Stimulated activated CD4-positive, alpha-beta T cell treated with anti-CD3 and anti-CD28 coated beads, Interleukin-4, amount 100 ng/mL, for 48 hours (primary cell): ENCODE measurements at regions not wholly inside any gene's neighbourhood (a gene's known extent, or its start where the extent isn't known, plus 50 kb on each side); places are given as distances from the start of the nearest gene placed in this dataset.

ENCODE experiments used
- DNase-seq, 2 donors: peaks; one replicate each; pipeline ENCODE4 v3.0.0-alpha.2; 2020; ENCODE audit warnings: low read depth in 2 of 2

DNA sequence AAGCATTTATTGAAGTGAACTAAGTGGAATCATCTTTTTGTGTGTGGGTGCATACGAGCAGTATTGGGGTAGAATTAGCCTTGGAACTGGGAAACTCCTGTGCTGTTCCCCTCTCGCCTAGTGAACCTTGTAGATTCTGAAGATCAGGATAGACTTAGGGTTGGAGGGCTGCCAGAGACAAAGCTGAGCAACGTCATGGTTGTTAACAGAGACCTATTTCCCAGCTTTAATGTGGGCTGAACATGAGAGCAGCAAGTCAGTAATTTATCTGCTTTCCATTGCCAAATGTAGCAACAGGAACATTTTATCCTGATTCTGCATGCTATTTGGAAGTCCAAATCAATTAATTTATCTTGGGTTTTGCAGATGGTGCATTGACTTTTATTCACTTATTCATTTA lies 246.6 kb downstream of the IL20RB start:
- no peak for DNase-seq

DNA sequence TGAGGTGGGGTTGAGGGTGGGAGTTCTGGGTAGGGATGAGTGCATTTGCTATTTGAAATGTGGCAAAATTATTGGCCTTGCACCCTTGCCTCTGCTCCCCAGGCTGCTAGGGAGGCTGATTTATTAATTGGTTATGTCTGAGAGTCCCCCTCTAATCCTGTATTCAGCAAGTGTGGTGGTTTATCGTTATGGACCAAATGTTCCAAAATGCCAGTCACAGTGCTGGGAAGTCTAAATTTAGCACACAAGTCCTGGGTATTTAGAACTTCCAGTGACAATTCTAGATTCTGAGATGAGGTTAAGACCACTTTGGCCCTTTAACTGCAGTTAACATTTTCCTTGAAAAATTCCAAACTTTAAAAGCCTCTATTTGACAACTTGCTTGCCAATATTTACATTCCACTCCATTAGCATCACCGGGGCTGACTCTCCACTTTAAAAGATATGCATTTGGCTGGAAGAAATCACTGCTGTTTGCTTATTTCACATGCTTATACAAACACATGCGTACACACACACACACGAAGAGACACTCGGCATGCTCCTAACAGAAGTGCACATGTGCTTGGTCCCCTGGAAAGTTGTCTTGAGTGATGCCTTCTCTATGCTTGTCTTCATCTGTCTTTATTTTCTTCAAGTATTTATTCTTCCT lies 247.7 kb downstream of the IL20RB start:
- no peak for DNase-seq

GRCh38 chr3:137207616-137208015 lies 249.8 kb downstream of the IL20RB start:
- no peak for DNase-seq

GRCh38 chr3:137217733-137218132 lies 259.9 kb downstream of the IL20RB start:
- no peak for DNase-seq

- no peak for DNase-seq
These were observed 262.1 kb downstream of the IL20RB start for GRCh38 chr3:137219801-137220445.

GRCh38 chr3:137222736-137223225 lies 265.0 kb downstream of the IL20RB start:
- DNase-seq: no peak

DNA sequence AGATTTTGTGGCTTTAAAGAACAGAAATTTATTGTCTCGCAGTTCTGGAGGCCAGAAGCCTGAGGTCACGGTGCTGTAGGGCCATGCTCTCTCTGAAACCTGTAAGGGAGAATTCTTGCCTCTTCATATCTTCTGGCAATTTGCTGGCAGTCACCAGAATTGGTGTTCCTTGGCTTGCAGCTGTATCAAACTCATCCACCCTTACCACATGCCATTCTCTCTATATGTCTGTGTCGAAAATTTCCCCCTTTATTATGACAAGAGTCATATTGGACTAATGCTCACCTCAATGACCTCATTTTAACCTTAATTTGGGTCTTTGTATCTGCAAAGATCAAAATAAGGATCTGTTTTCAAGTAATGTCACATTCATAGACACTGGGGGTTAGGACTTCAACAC lies 266.7 kb downstream of the IL20RB start:
- DNase-seq: no peak

DNA sequence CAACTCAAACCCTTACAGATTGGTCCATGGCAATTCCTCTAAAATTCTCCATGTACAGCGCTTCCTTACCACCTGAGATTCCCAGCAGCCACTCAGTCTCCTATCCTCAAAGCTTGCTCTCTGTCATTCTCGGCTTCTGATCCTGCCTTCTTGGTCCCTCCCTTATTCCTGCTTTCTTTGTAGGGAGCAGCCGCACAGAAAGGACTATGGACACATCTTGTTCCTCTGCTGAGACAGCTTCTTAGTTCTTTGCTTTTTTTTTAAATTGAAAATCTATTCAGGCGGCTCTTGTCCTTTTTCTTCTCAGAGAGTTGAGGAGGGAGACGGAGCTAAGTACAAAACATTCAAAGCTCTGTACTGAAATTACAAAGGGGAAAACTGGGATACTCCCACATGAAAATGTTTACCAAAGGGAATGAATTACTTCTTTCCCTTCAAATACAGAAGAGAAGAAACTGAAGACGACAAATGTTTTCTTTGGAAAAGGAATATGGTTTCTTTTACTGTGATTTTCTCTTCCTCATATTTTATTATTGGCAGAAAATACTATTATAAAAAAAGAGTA lies 285.1 kb downstream of the IL20RB start:
- DNase-seq: no peak

GRCh38 chr3:137246491-137246890 lies 288.7 kb downstream of the IL20RB start:
- DNase-seq: no peak

GRCh38 chr3:137249311-137249940 lies 291.6 kb downstream of the IL20RB start:
- DNase-seq: no peak

GRCh38 chr3:137259089-137259488 lies 301.3 kb downstream of the IL20RB start:
- DNase-seq: no peak

GRCh38 chr3:137259701-137260100 lies 301.9 kb downstream of the IL20RB start:
- no peak for DNase-seq

- DNase-seq: no peak
These were observed 306.5 kb downstream of the IL20RB start for GRCh38 chr3:137264071-137264820.

DNA sequence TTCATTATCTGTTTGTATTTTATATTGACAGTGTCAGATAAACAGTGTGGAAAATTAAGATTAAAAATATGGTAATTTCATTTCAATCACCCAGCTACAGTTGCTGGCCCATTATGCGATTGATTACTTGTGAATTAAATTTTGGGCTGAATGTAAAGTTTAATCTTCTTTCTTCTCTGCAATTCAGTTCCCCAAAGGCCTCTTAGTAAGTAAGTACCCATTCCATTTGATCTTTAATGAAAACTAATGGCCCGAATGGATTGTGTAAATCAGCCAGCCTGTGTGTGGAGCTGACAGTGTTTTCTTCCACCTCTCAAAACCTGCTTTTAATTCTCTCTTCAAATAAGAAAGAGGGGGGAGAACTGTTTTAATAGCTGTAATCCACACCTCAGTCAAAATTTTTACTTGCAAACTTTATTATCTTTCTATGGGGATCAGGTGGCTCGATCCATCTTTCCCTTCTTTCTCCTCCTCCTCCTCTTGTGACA lies 307.1 kb downstream of the IL20RB start:
- DNase-seq: no peak

GRCh38 chr3:137282871-137283270 lies 325.1 kb downstream of the IL20RB start:
- DNase-seq: no peak

DNA sequence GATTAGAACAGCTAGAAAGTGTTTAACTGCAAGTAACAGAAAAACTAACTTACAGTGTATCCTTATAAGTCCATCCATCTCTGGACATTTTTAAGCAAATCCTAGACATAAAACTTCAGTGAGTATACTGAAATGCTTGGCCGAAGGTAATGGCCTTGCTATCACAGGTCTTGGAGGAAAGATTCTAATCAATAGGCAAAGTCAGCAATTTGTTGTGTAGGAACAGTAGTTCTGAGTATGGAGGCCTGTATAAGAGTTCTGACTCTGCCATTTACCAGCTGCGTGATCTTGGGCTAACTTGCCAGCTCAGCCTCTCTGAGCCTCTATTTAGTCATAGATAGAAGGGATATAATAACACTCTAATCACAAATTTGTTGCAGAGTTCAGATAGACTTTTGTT lies 328.1 kb downstream of the IL20RB start:
- DNase-seq: no peak

- DNase-seq: no peak
These were observed 335.3 kb downstream of the IL20RB start for GRCh38 chr3:137293086-137293485.

- DNase-seq: no peak
These were observed 336.4 kb downstream of the IL20RB start for GRCh38 chr3:137294139-137294538.

- no peak for DNase-seq
These were observed 337.1 kb downstream of the IL20RB start for GRCh38 chr3:137294839-137295238.

DNA sequence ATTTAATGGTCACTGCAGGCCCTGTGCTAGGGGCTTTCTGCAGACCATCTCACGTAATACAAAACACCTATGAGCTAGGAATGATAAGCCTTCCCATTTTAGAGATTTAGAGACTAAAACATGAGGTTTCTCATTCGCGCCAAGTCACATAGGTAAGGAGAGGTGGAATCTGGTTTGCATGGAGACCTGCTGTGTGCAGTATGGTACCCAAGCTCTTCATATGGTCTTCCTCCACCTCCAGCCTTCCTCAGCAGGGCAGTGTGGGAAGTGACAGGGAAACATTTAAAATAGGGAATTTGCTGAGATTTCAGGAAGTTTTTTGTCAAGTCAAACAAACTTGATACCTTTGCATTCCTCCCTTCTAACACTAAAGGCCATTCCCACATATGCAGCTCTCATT lies 337.6 kb downstream of the IL20RB start:
- no peak for DNase-seq

- no peak for DNase-seq
These were observed 338.3 kb downstream of the IL20RB start for GRCh38 chr3:137296116-137296515.

GRCh38 chr3:137297770-137298169 lies 340.0 kb downstream of the IL20RB start:
- no peak for DNase-seq
